Endodermal cell (in vitro differentiated cells): ENCODE measurements at regions not wholly inside any gene's neighbourhood (a gene's known extent, or its start where the extent isn't known, plus 50 kb on each side); places are given as distances from the start of the nearest gene placed in this dataset.
A peak's percentile ranks its signal among the peaks of the same experiment; 100 is the strongest.

ENCODE experiments used
- DNase-seq: peaks from one replicate; pipeline ENCODE4 v3.0.0-alpha.2; 2017
- H3K27ac ChIP-seq: 2 replicates; pipeline ENCODE4 v1.5.1; 2013; ENCODE audit warnings: mild to moderate bottlenecking, low read depth, low read length, moderate library complexity
- H3K27me3 ChIP-seq: 2 replicates; pipeline ENCODE4 v1.6.1; 2013; ENCODE audit warnings: mild to moderate bottlenecking, low read length, moderate library complexity; ENCODE audit not compliant: insufficient read depth, control insufficient read depth, poor library complexity, severe bottlenecking
- H3K36me3 ChIP-seq: 2 replicates; pipeline ENCODE4 v1.7.0; 2013; ENCODE audit warnings: mild to moderate bottlenecking, low read length, moderate library complexity; ENCODE audit not compliant: control insufficient read depth, insufficient read depth
- H3K4me1 ChIP-seq: one replicate; pipeline ENCODE4 v1.7.0; 2013; ENCODE audit warnings: low read length; ENCODE audit not compliant: control insufficient read depth, insufficient read depth
- H3K4me3 ChIP-seq: 2 replicates; pipeline ENCODE4 v1.5.1; 2013; ENCODE audit warnings: mild to moderate bottlenecking, low read length, moderate library complexity
- H3K9ac ChIP-seq: 2 replicates; pipeline ENCODE4 v1.6.1; 2013; ENCODE audit warnings: mild to moderate bottlenecking, low read length, moderate library complexity; ENCODE audit not compliant: poor library complexity, severe bottlenecking; ENCODE audit errors: extremely low read depth
- H3K9me3 ChIP-seq: 2 replicates; pipeline ENCODE4 v1.6.1; 2013; ENCODE audit warnings: mild to moderate bottlenecking, low read length, moderate library complexity; ENCODE audit not compliant: control insufficient read depth
- H3K27ac Mint-ChIP-seq: 2 replicates; pipeline ENCODE4 v1.8.0; 2020; ENCODE audit warnings: mixed read lengths
- H3K27me3 Mint-ChIP-seq: 2 replicates; pipeline ENCODE4 v1.8.0; 2021; ENCODE audit warnings: mild to moderate bottlenecking, mixed read lengths; ENCODE audit not compliant: insufficient read depth
- H3K36me3 Mint-ChIP-seq: 2 replicates; pipeline ENCODE4 v1.8.0; 2020; ENCODE audit warnings: low read depth, mixed read lengths
- H3K4me1 Mint-ChIP-seq: 2 replicates; pipeline ENCODE4 v1.8.0; 2020; ENCODE audit warnings: mixed read lengths
- H3K4me3 Mint-ChIP-seq: 2 replicates; pipeline ENCODE4 v1.8.0; 2020; ENCODE audit warnings: mild to moderate bottlenecking, moderate library complexity, mixed read lengths
- H3K9me3 Mint-ChIP-seq: 2 replicates; pipeline ENCODE4 v1.8.0; 2020; ENCODE audit warnings: mild to moderate bottlenecking, mixed read lengths
- CTCF ChIP-seq: fragments of 200-600 bp; sonication (generic); conservative IDR thresholded peaks from 2 replicates; pipeline ENCODE4 v1.5.0; 2021; ENCODE audit warnings: antibody characterized with exemption, mild to moderate bottlenecking
- WGBS, 2 experiments: methylation state at CpG; one replicate each; pipeline versions ENCODE4 v1.1.5 to v1.1.7; 2013; ENCODE audit warnings: missing lambda C conversion rate in 2 of 2, mixed read lengths in 1 of 2; ENCODE audit not compliant: insufficient coverage in 1 of 2, insufficient read length in 1 of 2; 5-methylcytosine and 5-hydroxymethylcytosine counted together

GRCh38 chr15:35932531-35932930 lies 386.6 kb upstream of the DPH6 start:
- H3K4me3 Mint-ChIP-seq, result no peak overlapping the region
- Histone ChIP-seq H3K36me3 (no peaks in the 10 kb centered on the region), H3K27ac (no peak overlapping the region), H3K4me1 (peaks cover 9% of the 10 kb centered on the region), H3K9me3 (no peaks in the 10 kb centered on the region), H3K4me3 (peak overlapping the region; percentile 15), H3K27me3 (no peaks in the 10 kb centered on the region), H3K9ac (no peak overlapping the region)
- 52 to 95% methylated on average over 3 to 5 of the region's 5 CpGs for WGBS, 2 experiments
- TF ChIP-seq CTCF, result no peak
- no peaks in the 10 kb centered on the region for H3K27me3 Mint-ChIP-seq
- H3K4me1 Mint-ChIP-seq, result peaks cover 3% of the 10 kb centered on the region
- no peaks in the 10 kb centered on the region for H3K9me3 Mint-ChIP-seq
- H3K27ac Mint-ChIP-seq, result no peak overlapping the region
- DNase-seq, result peak; percentile 56
- H3K36me3 Mint-ChIP-seq, result no peaks in the 10 kb centered on the region

- Histone ChIP-seq H3K27ac (no peak overlapping the region), H3K27me3 (no peaks in the 10 kb centered on the region), H3K4me3 (no peak overlapping the region), H3K36me3 (no peaks in the 10 kb centered on the region), H3K9ac (no peak overlapping the region), H3K4me1 (peaks cover 9% of the 10 kb centered on the region), H3K9me3 (no peaks in the 10 kb centered on the region)
- no peak overlapping the region for H3K27ac Mint-ChIP-seq
- H3K4me3 Mint-ChIP-seq, result no peak overlapping the region
- WGBS, 2 experiments, result 86 to 90% methylated on average over 3 of the region's 3 CpGs
- H3K36me3 Mint-ChIP-seq, result no peaks in the 10 kb centered on the region
- peaks cover 6% of the 10 kb centered on the region for H3K4me1 Mint-ChIP-seq
- no peaks in the 10 kb centered on the region for H3K27me3 Mint-ChIP-seq
- no peak for DNase-seq
- no peaks in the 10 kb centered on the region for H3K9me3 Mint-ChIP-seq
- TF ChIP-seq CTCF, result no peak
Observed at GRCh38 chr15:35933531-35933930, 387.6 kb upstream of the DPH6 start.

GRCh38 chr15:35934383-35935049 lies 388.6 kb upstream of the DPH6 start:
- no peaks in the 10 kb centered on the region for H3K27me3 Mint-ChIP-seq
- Histone ChIP-seq H3K9ac (no peak overlapping the region), H3K27ac (no peak overlapping the region), H3K27me3 (no peaks in the 10 kb centered on the region), H3K9me3 (no peaks in the 10 kb centered on the region), H3K4me3 (no peak overlapping the region), H3K4me1 (peaks cover 9% of the 10 kb centered on the region), H3K36me3 (no peaks in the 10 kb centered on the region)
- no peaks in the 10 kb centered on the region for H3K36me3 Mint-ChIP-seq
- no peak overlapping the region for H3K27ac Mint-ChIP-seq
- no peak for TF ChIP-seq CTCF
- no peaks in the 10 kb centered on the region for H3K9me3 Mint-ChIP-seq
- H3K4me1 Mint-ChIP-seq, result peaks cover 6% of the 10 kb centered on the region
- WGBS, 2 experiments, result 95 to 100% methylated on average over 2 to 3 of the region's 3 CpGs
- H3K4me3 Mint-ChIP-seq, result no peak overlapping the region
- no peak for DNase-seq
